Superior temporal gyrus (tissue), 1 donor: ENCODE measurements at regions not wholly inside any gene's neighbourhood (a gene's known extent, or its start where the extent isn't known, plus 50 kb on each side); places are given as distances from the start of the nearest gene placed in this dataset.
"Not testable (repeated sequence)": the region's sequence is repeated elsewhere in the genome, so short reads cannot be mapped to it uniquely, and the experiment has no call there.

Experiments used
- DNase-seq: peaks from one replicate; pipeline ENCODE4 v3.0.0-alpha.2; 2016; ENCODE audit errors: extremely low spot score

DNA sequence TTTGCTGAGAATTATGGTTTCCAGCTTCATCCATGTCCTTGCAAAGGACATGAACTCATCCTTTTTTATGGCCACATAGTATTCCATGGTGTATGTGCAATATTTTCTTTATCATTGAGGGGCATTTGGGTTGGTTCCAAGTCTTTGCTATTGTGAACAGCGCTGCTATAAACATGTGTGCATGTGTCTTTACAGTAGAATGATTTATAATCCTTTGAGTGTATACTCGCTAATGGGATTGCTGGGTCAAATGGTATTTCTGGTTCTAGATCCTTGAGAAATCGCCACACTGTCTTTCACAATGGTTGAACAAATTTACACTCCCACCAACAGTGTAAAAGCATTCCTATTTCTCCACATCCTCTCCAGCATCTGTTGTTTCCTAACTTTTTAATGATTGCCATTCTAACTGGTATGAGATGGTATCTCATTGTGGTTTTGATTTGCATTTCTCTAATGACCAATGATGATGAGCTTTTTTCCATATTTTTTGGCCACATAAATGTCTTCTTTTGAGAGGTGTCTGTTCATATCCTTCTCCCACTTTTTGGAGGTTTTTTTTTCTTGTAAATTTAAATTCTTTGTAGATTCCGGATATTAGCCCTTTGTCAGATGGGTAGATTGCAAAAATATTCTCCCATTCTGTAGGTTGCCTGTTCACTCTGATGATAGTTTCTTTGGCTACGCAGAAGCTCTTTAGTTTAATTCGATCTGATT is 180.1 kb downstream of the PLPPR4 start:
- DNase-seq, result not testable (repeated sequence)

DNA sequence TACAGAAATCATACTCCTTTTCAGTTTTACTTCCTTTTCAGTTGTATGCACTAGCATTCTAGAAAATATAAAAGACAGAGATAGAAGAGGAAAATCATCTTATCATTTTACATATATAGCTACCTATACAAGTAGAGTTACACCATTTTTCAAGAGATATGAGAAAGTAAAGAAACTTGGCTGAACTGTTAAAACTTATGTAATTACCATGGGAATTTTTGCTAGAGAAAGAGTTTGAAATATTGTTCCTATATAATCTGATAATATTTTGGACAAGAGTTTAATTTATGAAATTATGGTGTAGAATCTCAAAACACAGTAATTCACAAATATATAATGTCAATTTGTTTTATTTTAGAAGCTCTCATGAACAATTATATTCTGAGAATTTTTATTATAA is 180.8 kb downstream of the PLPPR4 start:
- no peak for DNase-seq

GRCh38 chr1:99445486-99445885 is 181.2 kb downstream of the PLPPR4 start:
- DNase-seq, result peak; percentile 39

GRCh38 chr1:99447721-99448120 is 183.4 kb downstream of the PLPPR4 start:
- no peak for DNase-seq

DNA sequence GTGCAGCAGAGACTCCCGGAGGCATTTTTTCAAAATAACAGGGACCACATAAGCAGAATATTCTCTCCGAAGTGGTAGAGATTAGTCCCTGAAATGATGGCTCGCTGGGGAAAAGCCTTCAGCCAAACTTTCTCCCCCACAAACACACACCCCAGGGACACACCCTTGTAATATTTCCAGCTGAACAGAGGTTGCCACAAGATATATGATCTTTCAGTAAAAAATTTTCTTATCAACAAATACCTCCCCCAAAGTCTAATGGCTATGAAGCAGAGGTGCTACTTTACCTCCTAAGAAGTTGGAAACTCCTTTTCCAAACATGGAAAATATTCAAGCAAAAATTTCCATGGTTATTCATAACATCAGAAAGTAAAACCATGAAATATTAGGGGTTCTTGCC is 190.2 kb upstream of the PALMD start:
- no peak for DNase-seq

GRCh38 chr1:99456536-99456935 is 189.4 kb upstream of the PALMD start:
- DNase-seq, result no peak

DNA sequence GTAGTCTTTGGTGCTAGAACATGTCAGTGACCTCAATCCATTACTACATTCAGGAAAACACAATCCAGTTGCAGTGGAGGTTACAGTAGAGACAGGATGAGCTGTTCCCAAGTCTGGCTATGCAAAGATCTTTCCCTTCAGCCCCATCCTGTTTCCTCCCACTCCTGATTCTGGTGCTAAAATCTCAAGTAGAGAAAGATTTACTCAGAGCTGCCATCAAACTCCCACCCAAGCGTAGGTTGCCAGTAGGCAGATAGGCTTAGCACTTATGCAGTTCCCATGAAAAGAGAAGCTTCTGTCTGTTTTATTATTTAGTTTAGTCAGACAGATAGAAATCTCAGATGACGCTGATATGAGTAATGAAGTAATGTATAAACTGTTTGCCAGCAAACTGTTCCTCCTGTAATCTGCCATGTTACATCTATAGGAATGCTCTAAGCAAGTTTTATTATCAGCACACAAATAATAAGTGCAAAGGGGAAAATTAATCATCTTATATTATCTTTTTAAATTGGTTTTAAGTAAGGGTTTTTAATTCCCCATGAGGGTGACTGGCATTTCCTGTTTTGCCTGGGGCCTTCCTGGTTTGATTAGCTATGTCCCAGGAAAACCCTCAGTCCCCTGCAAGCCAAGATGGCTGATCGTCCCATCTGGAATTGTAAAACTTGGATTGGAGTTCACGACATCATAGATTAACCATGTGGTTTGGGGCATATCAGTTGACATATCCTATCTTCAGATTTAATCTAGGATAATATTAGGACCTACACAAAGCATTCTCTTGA is 188.3 kb upstream of the PALMD start:
- DNase-seq, result peak; percentile 60

GRCh38 chr1:99461499-99461898 is 184.4 kb upstream of the PALMD start:
- DNase-seq, result no peak

GRCh38 chr1:99464738-99465137 is 181.2 kb upstream of the PALMD start:
- DNase-seq, result no peak

DNA sequence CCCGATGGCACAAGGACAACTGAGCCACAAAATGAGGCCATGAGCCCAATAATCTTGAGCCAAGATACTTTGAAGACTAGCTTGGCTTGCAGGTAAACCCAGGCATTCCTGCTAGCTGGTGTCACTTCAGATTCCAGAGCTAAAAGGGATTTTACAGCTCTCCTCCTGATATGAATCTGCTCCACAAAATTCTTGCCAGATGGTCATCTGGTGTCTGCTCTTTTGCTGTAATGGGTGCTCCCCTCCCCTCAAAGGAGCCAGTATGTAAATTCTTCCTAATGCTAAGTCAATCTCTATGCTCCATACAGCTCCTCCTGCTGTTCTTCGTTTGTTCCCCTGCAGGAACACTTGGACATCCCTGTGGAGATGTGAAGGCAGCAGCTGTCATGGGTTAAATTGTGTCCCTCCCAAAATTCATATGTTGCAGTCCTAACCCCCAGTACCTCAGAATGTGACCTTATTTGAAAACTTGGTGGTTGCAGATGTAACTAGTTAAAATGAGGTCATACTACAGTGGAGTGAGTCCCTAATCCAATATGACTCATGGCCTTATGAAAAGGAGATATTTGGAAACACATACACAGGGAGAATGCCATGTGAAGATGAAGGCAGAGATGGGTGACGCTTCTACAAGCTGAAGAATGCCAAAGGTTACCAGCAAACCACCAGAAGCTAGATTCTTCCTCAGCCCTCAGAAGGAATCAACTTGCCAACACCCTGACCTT is 180.6 kb upstream of the PALMD start:
- DNase-seq, result no peak

GRCh38 chr1:99467645-99468044 is 178.3 kb upstream of the PALMD start:
- no peak for DNase-seq

DNA sequence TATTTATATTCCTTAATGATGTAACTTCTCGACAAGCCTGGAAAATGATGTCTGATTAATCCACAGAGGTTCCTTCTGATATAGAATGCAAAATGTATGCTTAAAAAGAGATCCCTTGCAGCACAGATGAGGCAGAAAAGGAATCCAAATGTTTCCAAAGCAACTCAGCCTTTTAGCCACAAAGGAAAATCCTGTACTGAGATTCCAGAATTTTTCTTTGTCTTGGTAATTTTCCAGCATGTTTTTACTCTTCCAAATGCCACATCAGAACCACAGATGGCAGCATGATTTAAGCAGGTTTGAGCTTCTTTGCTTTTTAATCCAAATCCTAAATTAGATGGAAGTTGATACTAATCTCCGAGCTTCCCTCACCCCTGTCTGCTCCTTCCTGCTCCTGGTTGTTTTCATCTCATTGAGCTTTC is 176.4 kb upstream of the PALMD start:
- DNase-seq, result peak; percentile 70

GRCh38 chr1:99472893-99473292 is 173.0 kb upstream of the PALMD start:
- no peak for DNase-seq

- DNase-seq, result no peak
Measured at GRCh38 chr1:99474350-99474893, 171.5 kb upstream of the PALMD start.

DNA sequence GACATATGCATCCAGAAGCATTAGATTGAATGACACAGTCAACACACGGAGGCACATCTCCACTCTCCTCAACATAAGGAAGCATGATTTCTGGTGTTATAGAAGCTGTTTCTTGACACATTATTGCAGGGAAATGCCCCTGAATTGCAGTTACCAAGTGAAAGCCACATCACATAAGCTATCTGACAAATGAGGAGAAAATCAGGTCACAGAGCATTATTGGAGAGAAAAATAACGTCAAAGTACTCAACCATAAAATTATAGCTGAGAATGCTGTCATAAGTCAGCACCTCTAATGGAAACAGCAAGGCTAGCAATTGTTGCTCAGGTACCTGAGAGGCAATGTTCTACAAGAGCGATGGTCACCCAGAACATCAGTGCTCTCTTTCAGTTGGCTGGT is 169.9 kb upstream of the PALMD start:
- DNase-seq, result no peak

DNA sequence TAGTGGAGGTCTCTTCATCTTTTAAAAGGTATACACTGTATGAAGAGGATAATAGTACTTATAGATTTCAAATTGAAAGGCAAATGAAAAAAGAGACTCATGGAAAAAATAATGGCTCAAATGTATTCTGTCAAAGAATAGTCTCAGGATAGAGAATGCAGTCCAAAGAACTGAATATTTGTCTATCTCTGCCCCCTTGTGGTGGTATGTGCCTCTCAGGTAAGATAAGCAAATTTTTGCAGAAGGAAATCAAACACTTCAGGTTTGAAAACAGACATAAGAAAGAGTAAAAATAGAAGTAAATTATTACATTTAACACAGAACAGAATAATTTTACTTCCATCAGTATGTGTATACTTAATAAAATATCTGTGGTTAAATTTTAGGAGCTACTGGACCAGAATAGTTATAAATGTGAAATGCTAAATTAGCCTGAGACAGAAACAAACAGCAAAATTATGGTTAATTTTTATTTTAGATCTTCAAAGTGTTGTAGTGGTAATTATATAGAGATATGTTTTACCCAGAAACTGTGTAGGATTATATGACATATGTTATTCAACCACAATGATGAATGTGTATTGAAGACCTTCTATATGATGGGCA is 164.4 kb upstream of the PALMD start:
- peak; percentile 94 for DNase-seq

- DNase-seq, result no peak
Measured at GRCh38 chr1:99482286-99482685, 163.6 kb upstream of the PALMD start.

GRCh38 chr1:99482750-99483149 is 163.2 kb upstream of the PALMD start:
- no peak for DNase-seq

- DNase-seq, result no peak
Measured at GRCh38 chr1:99490031-99490430, 155.9 kb upstream of the PALMD start.

DNA sequence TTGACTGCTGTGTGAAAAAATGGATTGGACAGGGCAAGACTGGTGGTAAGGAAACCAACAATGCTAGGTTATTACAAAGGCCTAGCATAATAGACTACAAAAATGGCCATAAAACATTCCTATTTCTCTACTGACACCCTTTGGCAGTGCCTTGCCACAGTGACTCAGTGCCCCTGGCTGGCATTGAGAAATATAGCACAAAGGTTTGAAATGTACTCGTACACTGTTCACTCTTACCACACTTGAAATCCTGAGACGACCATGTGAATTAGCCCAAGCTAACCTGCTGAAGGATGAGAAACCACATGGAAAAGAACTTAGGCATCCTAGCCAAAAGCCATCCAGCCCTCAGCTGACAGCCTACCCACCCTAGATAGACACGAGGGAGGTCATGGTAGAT is 149.8 kb upstream of the PALMD start:
- DNase-seq, result no peak

DNA sequence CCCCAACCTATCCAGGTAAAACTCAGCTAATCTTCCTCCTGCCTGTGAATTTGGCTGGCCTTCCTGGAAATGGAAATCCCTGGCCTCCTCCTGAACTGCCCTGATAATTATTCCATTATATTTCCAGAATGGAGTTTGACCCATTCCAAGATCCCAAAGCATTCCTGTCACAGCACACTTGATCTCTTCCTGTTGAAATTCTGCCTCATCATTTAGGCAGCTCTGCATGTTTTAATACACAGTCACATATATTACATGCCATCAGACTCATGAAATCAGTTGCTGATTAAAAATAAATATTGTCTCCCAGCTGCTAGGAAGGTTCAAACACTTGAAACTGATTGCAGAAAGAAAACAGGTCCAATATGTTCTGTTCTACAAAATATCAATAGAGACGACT is 148.2 kb upstream of the PALMD start:
- DNase-seq, result no peak

- no peak for DNase-seq
Measured at GRCh38 chr1:99500541-99500940, 145.4 kb upstream of the PALMD start.
